ENCODE measurements at regions not wholly inside any gene's neighbourhood (a gene's known extent, or its start where the extent isn't known, plus 50 kb on each side); places are given as distances from the start of the nearest gene placed in this dataset.

- Histone ChIP-seq H3K27me3 (peaks cover 11% of the 10 kb centered on the region), H3K4me1 (ENCODE audit: insufficient read depth) (peaks cover 3% of the 10 kb centered on the region)
These were observed 107.1 kb upstream of the ADRA2C start for GRCh38 chr4:3659131-3659530.

GRCh38 chr4:3658530-3658913 lies 107.7 kb upstream of the ADRA2C start:
- H3K79me2 ChIP-seq: no peaks in the 10 kb centered on the region
- no peaks in the 10 kb centered on the region for H4K20me1 ChIP-seq (ENCODE audit: insufficient read depth, poor library complexity, severe bottlenecking)
- H3K9me2 ChIP-seq (replicated peaks; ENCODE audit: insufficient read depth): no peaks in the 10 kb centered on the region
- H3K36me3 ChIP-seq (replicated peaks; ENCODE audit: insufficient read depth, low read depth): no peaks in the 10 kb centered on the region
- peaks cover 11% of the 10 kb centered on the region for H3K27me3 ChIP-seq
- H3K4me1 ChIP-seq (ENCODE audit: insufficient read depth): peaks cover 3% of the 10 kb centered on the region
- WGBS (ENCODE audit: low lambda C conversion rate, missing lambda C conversion rate): 78% methylated on average over 11 of the region's 12 CpGs
- no peak overlapping the region for H2AFZ ChIP-seq
- H3K4me3 ChIP-seq: no peak overlapping the region
- TF ChIP-seq EZH2 (IDR thresholded peaks at IDR 0.05; ENCODE audit: borderline replicate concordance) (no peak), CTCF (IDR thresholded peaks at IDR 0.05; ENCODE audit: poor library complexity) (no peak), EZH2phosphoT487 (IDR thresholded peaks at IDR 0.05; ENCODE audit: low read depth, severe bottlenecking, unreplicated experiment) (no peak)
- no peak overlapping the region for H3K4me2 ChIP-seq
- no peaks in the 10 kb centered on the region for H3K9me3 ChIP-seq (ENCODE audit: low read depth)
- H3K27ac ChIP-seq: no peak overlapping the region
- DNase-seq (ENCODE audit: low spot score): no peak

More at GRCh38 chr4:3659131-3659530, 107.1 kb upstream of the ADRA2C start:
- H3K9me3 ChIP-seq (ENCODE audit: low read depth): no peaks in the 10 kb centered on the region
- no peak overlapping the region for H3K4me2 ChIP-seq
- H3K36me3 ChIP-seq (replicated peaks; ENCODE audit: insufficient read depth, low read depth): no peaks in the 10 kb centered on the region
- H3K4me3 ChIP-seq: no peak overlapping the region
- 90% methylated on average over 9 of the region's 9 CpGs for WGBS (ENCODE audit: low lambda C conversion rate, missing lambda C conversion rate)
- no peak overlapping the region for H2AFZ ChIP-seq
- H3K79me2 ChIP-seq: no peaks in the 10 kb centered on the region
- no peak for DNase-seq (ENCODE audit: low spot score)
- no peak overlapping the region for H3K27ac ChIP-seq
- no peaks in the 10 kb centered on the region for H3K9me2 ChIP-seq (replicated peaks; ENCODE audit: insufficient read depth)
- TF ChIP-seq EZH2phosphoT487 (IDR thresholded peaks at IDR 0.05; ENCODE audit: low read depth, severe bottlenecking, unreplicated experiment) (no peak), EZH2 (IDR thresholded peaks at IDR 0.05; ENCODE audit: borderline replicate concordance) (no peak), CTCF (IDR thresholded peaks at IDR 0.05; ENCODE audit: poor library complexity) (no peak)
- no peaks in the 10 kb centered on the region for H4K20me1 ChIP-seq (ENCODE audit: insufficient read depth, poor library complexity, severe bottlenecking)

- no peak for DNase-seq (ENCODE audit: low spot score)
- H3K27ac ChIP-seq: no peak overlapping the region
- H3K4me1 ChIP-seq (ENCODE audit: insufficient read depth): peaks cover 3% of the 10 kb centered on the region
- no peaks in the 10 kb centered on the region for H3K79me2 ChIP-seq
- H4K20me1 ChIP-seq (ENCODE audit: insufficient read depth, poor library complexity, severe bottlenecking): no peaks in the 10 kb centered on the region
- H3K4me3 ChIP-seq: no peak overlapping the region
- WGBS (ENCODE audit: low lambda C conversion rate, missing lambda C conversion rate): 82% methylated on average over 15 of the region's 20 CpGs
- TF ChIP-seq CTCF (IDR thresholded peaks at IDR 0.05; ENCODE audit: poor library complexity): no peak
- no peak for TF ChIP-seq EZH2phosphoT487 (IDR thresholded peaks at IDR 0.05; ENCODE audit: low read depth, severe bottlenecking, unreplicated experiment)
- no peak for TF ChIP-seq EZH2 (IDR thresholded peaks at IDR 0.05; ENCODE audit: borderline replicate concordance)
- no peaks in the 10 kb centered on the region for H3K36me3 ChIP-seq (replicated peaks; ENCODE audit: insufficient read depth, low read depth)
- no peaks in the 10 kb centered on the region for H3K9me2 ChIP-seq (replicated peaks; ENCODE audit: insufficient read depth)
- H3K27me3 ChIP-seq: peaks cover 11% of the 10 kb centered on the region
- H3K4me2 ChIP-seq: no peak overlapping the region
- H2AFZ ChIP-seq: no peak overlapping the region
- H3K9me3 ChIP-seq (ENCODE audit: low read depth): no peaks in the 10 kb centered on the region
These were observed 108.2 kb upstream of the ADRA2C start for GRCh38 chr4:3657902-3658529.

Measured in hepatocyte (in vitro differentiated cells).